Fibroblast of mammary gland (primary cell): ENCODE measurements at regions not wholly inside any gene's neighbourhood (a gene's known extent, or its start where the extent isn't known, plus 50 kb on each side); places are given as distances from the start of the nearest gene placed in this dataset.

Experiments
- DNase-seq: peaks from one replicate; pipeline ENCODE4 v3.0.0-alpha.2; 2010; ENCODE audit warnings: low read depth
- H3K4me3 ChIP-seq: 2 replicates; pipeline ENCODE4 v1.5.1; 2011; ENCODE audit warnings: low read depth, mild to moderate bottlenecking, low read length, moderate library complexity; ENCODE audit not compliant: control insufficient read depth
- TF ChIP-seq, protein P1 (sequence below): conservative IDR thresholded peaks from 2 replicates; pipeline ENCODE4 v1.5.1; 2011; ENCODE audit warnings: low read depth, low read length, inconsistent platforms; ENCODE audit not compliant: control insufficient read depth, insufficient read depth

DNA sequence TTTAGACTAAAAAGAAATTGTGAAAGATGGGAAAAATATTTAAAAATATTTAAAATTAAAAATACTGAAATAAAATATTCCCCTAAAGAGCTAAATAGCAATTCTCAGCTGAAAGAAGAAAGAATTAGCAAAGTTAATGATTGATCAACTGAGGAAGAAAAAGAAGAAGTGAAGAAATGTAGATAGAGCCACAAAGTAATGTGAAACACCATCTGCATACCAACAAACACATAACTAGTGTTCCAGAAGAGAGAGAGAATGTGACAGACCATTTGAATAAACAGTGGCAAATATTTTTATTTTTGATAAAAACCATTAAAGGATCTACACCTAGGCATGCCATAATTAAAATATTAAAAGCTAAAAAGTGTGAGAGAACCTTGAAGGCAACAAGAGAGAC lies 784.5 kb upstream of the ZWINT start:
- TF ChIP-seq, protein P1, sequence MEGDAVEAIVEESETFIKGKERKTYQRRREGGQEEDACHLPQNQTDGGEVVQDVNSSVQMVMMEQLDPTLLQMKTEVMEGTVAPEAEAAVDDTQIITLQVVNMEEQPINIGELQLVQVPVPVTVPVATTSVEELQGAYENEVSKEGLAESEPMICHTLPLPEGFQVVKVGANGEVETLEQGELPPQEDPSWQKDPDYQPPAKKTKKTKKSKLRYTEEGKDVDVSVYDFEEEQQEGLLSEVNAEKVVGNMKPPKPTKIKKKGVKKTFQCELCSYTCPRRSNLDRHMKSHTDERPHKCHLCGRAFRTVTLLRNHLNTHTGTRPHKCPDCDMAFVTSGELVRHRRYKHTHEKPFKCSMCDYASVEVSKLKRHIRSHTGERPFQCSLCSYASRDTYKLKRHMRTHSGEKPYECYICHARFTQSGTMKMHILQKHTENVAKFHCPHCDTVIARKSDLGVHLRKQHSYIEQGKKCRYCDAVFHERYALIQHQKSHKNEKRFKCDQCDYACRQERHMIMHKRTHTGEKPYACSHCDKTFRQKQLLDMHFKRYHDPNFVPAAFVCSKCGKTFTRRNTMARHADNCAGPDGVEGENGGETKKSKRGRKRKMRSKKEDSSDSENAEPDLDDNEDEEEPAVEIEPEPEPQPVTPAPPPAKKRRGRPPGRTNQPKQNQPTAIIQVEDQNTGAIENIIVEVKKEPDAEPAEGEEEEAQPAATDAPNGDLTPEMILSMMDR: no peak
- H3K4me3 ChIP-seq: no peak overlapping the region
- no peak for DNase-seq

DNA sequence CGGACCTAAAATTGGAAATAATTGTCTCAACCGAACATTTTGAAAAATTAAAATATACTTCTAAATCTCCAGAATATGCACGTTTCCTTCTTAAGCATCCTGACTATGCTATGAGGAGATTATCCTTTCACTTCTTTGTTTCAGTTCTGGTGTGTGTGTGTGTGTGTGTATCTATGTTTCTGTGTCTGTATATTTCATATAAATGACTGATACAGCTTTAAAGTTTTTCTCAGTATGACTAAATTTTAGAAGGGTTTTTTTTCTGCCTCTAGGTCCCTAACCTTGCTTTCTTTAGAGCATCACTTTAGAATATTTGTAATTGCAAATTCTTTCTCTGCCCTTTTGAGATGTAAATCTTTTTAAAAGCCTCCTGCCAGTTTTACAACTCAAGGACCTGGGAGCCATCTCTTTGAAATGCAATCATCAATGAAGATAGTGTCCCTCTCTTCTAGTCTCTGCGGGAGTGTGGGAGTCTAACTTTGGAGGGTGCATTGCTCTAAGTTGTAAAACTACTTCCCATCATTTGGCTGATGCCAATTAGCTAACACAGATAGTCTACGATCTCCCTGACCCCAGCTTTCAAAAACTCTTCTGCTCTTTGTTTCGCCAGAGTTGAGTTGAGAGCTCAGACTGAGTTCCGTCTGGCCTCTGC lies 782.0 kb upstream of the ZWINT start:
- DNase-seq: no peak
- TF ChIP-seq, protein P1: no peak
- H3K4me3 ChIP-seq: no peak overlapping the region

DNA sequence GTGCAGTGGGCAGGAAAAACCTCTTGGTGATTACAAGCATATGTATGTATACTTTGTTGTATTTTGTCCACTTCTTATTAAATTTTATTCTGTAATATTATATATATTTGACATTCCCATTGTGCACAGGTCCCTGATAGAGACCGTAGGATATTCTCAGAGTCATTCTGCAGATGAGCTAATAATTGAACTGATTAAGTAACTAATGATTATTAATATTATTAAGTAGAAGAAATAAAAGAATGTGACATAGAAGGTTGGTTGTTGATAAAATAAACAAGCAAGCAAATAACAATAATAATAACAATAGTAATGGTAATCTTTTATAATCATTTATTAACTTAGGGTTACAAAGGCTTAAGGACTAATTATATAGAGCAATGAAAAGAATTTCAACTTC lies 780.6 kb upstream of the ZWINT start:
- no peak for DNase-seq
- TF ChIP-seq, protein P1: no peak

DNA sequence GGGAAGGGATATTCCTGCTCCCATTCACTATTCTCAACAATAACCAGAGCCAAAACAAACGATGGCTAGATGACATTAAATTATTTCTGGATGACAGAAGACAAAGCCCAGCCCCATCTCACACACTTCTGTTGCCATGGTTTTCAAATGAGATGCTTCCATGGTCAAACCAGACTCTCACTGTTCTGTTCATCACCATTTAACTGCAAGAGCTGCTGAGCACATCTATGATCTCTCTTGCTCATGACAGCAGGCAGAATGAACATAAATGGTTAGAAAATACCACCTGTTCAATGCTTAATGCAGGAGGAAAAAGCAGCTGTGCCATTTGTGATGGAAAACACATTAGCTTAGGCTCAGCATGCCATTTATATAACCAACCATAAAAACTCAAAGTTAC lies 758.6 kb upstream of the ZWINT start:
- TF ChIP-seq, protein P1: no peak
- no peak overlapping the region for H3K4me3 ChIP-seq
- no peak for DNase-seq

More for the DNA sequence above, 780.6 kb upstream of the ZWINT start:
- H3K4me3 ChIP-seq: no peak overlapping the region

DNA sequence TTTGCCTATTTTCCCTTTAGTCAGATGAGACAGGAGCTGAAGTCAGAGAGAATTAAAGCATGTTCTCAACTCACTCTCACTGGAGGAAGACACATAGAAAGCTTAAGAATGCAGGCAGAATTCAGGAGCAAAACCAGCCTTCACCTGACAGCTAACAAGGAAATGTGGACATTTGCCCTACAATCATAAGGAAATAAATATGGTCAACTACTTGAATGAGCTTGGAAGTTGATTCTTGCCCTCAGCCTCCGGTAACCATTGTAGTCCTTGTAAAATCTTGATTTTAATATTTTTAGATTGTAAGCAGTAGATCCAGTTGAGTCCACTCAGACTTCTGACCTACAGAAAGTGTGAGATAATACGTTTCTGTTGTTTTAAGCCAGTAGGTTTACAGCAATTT lies 752.5 kb upstream of the ZWINT start:
- no peak overlapping the region for H3K4me3 ChIP-seq
- TF ChIP-seq, protein P1: no peak
- DNase-seq: no peak

DNA sequence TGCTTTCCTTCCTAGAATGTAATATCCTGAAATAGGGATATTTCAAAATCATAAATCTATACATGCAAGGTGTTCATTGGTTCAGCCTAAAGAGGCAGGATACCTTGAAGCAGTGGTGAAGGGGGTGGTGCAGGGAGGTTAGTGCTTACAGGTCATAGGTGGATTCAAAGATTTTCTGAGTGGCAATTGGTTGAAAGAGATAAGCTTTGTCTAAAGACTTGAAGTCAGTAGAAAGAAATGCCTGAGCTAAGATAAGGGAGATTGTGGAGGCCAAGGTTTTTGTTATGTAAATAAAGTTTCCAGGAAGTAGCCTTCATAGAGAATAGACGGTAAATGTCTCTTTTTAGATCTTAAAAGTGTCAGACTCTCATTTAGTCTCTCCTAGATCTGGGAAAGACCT lies 741.2 kb upstream of the ZWINT start:
- DNase-seq: no peak
- no peak overlapping the region for H3K4me3 ChIP-seq
- TF ChIP-seq, protein P1: no peak

DNA sequence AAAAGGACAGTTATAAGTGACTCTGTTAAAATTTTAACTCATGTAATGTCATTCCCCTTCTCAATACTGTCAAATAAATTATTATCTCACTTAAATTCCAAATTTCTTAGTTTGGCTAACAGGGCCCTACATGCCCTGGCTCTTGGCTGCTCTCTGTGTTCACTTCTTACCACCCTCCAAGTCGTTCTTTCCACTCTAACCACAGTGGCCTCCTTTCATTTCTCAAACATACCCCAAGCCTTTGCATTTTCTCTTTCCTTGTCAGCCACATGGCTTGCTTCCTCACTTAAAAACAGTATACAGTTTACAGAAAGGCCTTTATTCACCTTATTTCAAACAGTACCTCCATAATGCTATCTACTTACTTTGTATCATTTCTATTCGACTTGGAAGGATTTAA lies 737.1 kb upstream of the ZWINT start:
- TF ChIP-seq, protein P1: no peak
- no peak overlapping the region for H3K4me3 ChIP-seq

More for the DNA sequence above, 737.1 kb upstream of the ZWINT start:
- no peak for DNase-seq
